CD1c-positive myeloid dendritic cell (primary cell): ENCODE measurements at regions not wholly inside any gene's neighbourhood (a gene's known extent, or its start where the extent isn't known, plus 50 kb on each side); places are given as distances from the start of the nearest gene placed in this dataset.
A peak's percentile ranks its signal among the peaks of the same experiment; 100 is the strongest.

Experiments used
- DNase-seq: peaks from one replicate; pipeline ENCODE4 v3.0.0-alpha.2; 2016; ENCODE audit errors: extremely low spot score

- peak; percentile 83 for DNase-seq
These were observed 98.6 kb downstream of the BCL2L11 start for GRCh38 chr2:111219285-111219684.

GRCh38 chr2:111219734-111220505 is 99.2 kb downstream of the BCL2L11 start:
- no peak for DNase-seq

- no peak for DNase-seq
These were observed 100.2 kb downstream of the BCL2L11 start for GRCh38 chr2:111220962-111221361.

GRCh38 chr2:111221701-111222100 is 101.0 kb downstream of the BCL2L11 start:
- peak; percentile 49 for DNase-seq

GRCh38 chr2:111222204-111222866 is 101.6 kb downstream of the BCL2L11 start:
- peak; percentile 15 for DNase-seq

GRCh38 chr2:111225856-111226255 is 105.1 kb downstream of the BCL2L11 start:
- DNase-seq: no peak

- peak; percentile 82 for DNase-seq
These were observed 106.4 kb downstream of the BCL2L11 start for GRCh38 chr2:111226876-111227700.

GRCh38 chr2:111227716-111228141 is 107.0 kb downstream of the BCL2L11 start:
- no peak for DNase-seq

- DNase-seq: no peak
These were observed 111.0 kb downstream of the BCL2L11 start for GRCh38 chr2:111231532-111232252.

GRCh38 chr2:111235192-111236015 is 114.7 kb downstream of the BCL2L11 start:
- DNase-seq: no peak

- no peak for DNase-seq
These were observed 115.3 kb downstream of the BCL2L11 start for GRCh38 chr2:111236025-111236424.

- DNase-seq: peak; percentile 62
These were observed 117.6 kb downstream of the BCL2L11 start for GRCh38 chr2:111238296-111238695.

- DNase-seq: peak; percentile 29
These were observed 118.4 kb downstream of the BCL2L11 start for GRCh38 chr2:111239107-111239506.

GRCh38 chr2:111239581-111240249 is 119.0 kb downstream of the BCL2L11 start:
- no peak for DNase-seq

- DNase-seq: no peak
These were observed 122.6 kb downstream of the BCL2L11 start for GRCh38 chr2:111243295-111243694.

- no peak for DNase-seq
These were observed 124.2 kb downstream of the BCL2L11 start for GRCh38 chr2:111244864-111245263.

- no peak for DNase-seq
These were observed 125.9 kb downstream of the BCL2L11 start for GRCh38 chr2:111246620-111247061.

GRCh38 chr2:111247491-111247890 is 126.8 kb downstream of the BCL2L11 start:
- no peak for DNase-seq

GRCh38 chr2:111249806-111250205 is 129.1 kb downstream of the BCL2L11 start:
- DNase-seq: no peak

GRCh38 chr2:111250448-111251030 is 129.8 kb downstream of the BCL2L11 start:
- no peak for DNase-seq
